DMS153 (cell line): ENCODE measurements at regions not wholly inside any gene's neighbourhood (a gene's known extent, or its start where the extent isn't known, plus 50 kb on each side); places are given as distances from the start of the nearest gene placed in this dataset.

Experiments used
- DNase-seq: peaks from one replicate; lab custom pipeline; 2025; lab: John Stamatoyannopoulos, UW

- DNase-seq: no peak
These were observed 678.8 kb downstream of the MCTP2 start for GRCh38 chr15:94910166-94910565.

DNA sequence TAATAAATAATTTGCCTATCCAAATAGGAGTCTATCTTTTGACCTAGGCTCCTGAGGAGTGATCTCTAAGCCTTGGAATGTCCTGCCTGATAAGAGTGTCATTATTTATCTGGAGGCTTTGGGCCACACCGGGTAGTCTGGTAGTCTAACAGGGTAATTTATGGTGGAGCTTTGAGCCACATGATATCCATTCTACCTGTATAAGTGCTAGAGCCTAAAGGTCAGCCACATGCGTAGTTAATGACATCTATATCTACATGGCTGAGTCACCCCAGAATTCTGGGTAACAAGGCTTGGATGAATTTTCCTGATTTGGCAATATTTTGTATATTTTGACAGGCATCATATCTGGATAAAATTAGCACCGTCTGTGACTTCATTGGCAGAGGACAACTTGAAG lies 681.4 kb downstream of the MCTP2 start:
- DNase-seq: no peak

- no peak for DNase-seq
These were observed 685.7 kb downstream of the MCTP2 start for GRCh38 chr15:94917068-94917467.

DNA sequence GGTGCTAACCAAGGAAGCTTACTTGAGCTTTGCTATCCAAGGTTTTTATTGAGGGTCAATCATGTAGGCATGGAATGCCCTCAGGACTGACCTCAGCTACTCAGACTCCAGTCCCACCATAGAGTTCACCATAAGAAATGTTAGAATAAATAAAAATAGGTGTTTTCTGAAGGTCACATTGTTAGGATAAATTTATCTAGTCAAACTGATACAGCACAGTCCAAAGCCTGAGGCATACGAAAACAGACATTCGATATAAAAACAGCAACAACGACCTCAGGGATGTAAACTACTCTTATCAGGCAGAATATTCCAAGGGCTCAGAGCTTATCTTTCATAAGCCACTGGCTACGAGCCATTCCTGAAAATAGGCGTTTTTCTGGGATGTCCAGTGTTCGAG lies 690.6 kb downstream of the MCTP2 start:
- DNase-seq: no peak

- DNase-seq: no peak
These were observed 692.7 kb downstream of the MCTP2 start for GRCh38 chr15:94924057-94924456.

DNA sequence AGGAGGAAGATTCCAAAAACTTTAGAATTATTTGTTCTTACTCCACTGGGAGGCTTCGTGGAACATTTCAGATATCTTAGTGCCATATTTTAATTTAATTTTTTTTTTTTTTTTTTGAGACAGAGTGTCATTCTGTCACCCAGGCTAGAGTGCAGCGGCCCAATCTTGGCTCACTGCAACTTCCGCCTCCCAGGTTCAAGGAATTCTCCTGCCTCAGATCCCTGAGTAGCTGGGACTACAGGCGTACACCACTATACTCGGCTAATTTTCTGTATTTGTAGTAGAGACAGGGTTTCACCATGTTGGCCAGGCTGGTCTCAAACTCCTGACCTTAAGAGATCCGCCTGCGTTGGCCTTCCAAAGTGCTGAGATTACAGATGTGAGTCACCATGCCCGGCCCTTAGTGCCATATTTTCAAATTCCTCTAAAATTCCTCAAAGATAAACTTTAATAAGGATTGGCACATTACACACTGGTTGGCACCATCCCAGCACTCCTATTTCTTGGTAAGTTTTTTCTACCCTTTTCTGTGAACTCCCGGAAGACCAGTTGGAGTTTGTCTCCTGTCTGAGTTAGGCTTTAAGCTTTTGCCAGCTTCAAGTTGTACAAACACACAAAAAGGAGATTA lies 693.7 kb downstream of the MCTP2 start:
- DNase-seq: no peak

DNA sequence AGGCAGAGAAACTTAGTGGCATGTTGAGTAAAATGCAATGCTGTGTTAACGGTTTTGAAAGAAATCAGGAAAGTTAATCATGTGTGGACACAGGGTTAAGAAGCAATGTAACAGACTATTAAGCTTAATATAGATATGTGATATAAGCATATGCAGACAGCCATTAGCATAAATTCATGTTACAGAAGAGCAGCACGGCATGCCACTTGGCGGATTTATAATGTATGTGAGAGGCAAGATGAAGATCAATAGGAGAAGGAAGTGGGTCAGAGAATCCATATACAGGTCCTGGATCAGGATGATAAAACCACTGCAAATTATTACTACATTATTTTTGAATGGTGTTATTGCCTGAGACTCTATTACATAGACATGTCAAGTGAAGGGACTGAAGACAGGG lies 694.3 kb downstream of the MCTP2 start:
- no peak for DNase-seq

- no peak for DNase-seq
These were observed 695.6 kb downstream of the MCTP2 start for GRCh38 chr15:94927003-94927402.

DNA sequence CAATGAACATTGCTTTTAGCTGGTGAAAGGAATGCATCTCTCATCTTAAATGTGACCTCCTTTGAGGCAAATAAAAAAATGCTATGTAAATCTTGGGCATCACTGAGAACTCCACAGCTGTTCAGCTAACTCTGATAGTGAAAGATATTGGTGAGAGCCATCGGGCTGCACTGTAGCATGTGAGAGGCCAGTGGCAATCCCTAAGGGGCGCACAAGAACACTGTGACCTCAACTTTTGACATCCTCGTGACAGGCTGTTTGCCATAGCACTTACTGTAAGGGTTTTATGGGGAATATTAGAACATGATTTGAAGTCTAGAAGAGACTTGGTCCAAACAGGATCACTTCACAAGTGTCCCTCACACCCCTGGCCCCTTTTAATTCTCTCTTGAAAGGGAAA lies 697.9 kb downstream of the MCTP2 start:
- no peak for DNase-seq

GRCh38 chr15:94930441-94930840 lies 699.1 kb downstream of the MCTP2 start:
- DNase-seq: no peak

GRCh38 chr15:94930960-94931359 lies 699.6 kb downstream of the MCTP2 start:
- no peak for DNase-seq

GRCh38 chr15:94934440-94934839 lies 703.1 kb downstream of the MCTP2 start:
- DNase-seq: no peak

GRCh38 chr15:94937242-94937641 lies 705.9 kb downstream of the MCTP2 start:
- no peak for DNase-seq

DNA sequence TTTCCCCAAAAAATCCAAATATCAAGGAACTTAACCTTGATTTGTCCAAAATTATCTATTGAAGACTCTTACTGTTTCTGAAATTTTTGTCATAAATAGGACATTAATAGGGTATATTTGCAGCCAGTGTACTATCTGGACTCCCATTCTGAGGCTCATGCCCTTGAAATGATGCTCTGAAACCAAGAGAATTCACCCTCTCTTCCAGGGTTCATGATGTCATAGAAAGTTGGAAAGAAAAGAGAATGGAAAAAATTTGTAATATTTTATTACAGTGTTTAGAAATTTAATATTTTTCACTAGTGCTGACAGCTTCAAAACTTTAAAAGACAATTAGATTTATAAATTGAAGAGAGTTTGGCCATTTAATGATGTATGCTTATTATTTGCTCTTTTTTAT lies 712.5 kb downstream of the MCTP2 start:
- no peak for DNase-seq

- DNase-seq: no peak
These were observed 720.2 kb downstream of the MCTP2 start for GRCh38 chr15:94951538-94951937.

GRCh38 chr15:94963953-94964352 lies 732.6 kb downstream of the MCTP2 start:
- DNase-seq: no peak

GRCh38 chr15:94965593-94965992 lies 734.2 kb downstream of the MCTP2 start:
- no peak for DNase-seq

DNA sequence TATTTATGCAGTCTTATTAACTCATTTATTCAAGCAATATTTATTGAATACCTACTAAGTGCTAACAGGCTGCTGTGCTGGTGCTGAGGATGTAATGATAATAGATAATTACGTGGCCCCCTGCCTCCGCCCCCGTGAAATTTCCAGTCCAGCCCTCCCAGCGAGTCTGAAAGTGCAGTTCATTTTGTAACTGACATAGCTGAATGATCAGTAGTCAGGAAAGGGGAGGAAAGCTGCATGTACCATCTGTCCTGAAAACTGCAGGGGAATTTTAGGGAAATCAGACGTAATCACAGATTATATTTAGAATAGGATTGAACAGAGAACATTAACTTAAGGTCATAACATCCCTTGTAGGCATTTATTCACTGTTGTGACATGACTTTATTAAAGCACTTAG lies 736.8 kb downstream of the MCTP2 start:
- DNase-seq: no peak

GRCh38 chr15:94970096-94970495 lies 738.7 kb downstream of the MCTP2 start:
- no peak for DNase-seq

DNA sequence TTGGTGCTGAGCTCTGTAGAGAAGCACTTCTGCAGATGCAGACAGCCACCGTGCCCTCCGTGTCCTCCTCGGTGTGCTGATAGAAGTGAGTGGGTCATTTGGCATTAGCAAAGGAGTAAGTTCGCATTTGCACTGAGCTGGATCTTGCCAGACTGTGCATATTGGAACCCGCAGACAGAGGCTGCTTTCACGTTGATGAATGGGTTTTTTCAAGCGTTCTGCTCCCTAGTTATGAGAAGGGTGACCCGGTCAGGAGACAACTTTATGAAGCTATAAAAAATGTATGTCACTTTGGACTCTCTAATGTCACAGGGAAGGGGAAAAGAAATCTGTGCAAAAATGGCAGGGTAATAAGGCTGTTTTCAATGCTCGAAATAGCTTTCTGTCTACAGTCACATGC lies 739.4 kb downstream of the MCTP2 start:
- no peak for DNase-seq

GRCh38 chr15:94972314-94972713 lies 741.0 kb downstream of the MCTP2 start:
- DNase-seq: no peak

GRCh38 chr15:94987085-94987484 lies 755.7 kb downstream of the MCTP2 start:
- no peak for DNase-seq

GRCh38 chr15:94991718-94992117 lies 760.4 kb downstream of the MCTP2 start:
- DNase-seq: no peak

DNA sequence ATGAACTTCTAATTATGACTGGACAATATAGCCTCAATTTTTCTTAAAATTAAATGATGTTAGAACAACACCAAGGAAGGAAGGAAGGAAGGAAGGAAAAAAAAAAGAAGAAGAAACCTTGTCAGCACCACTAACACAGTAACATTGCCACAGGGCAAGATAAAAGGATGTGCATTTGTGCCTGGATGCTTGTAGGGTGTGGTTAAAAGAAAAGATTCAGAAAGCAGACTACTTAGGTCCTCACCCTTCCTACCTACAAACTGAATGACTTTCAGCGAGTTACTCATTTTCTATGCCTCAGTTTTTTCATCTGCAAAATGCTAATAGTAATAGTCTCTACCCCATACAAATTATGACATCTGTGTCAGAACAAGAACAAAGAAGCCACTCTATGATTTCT lies 778.3 kb downstream of the MCTP2 start:
- no peak for DNase-seq

DNA sequence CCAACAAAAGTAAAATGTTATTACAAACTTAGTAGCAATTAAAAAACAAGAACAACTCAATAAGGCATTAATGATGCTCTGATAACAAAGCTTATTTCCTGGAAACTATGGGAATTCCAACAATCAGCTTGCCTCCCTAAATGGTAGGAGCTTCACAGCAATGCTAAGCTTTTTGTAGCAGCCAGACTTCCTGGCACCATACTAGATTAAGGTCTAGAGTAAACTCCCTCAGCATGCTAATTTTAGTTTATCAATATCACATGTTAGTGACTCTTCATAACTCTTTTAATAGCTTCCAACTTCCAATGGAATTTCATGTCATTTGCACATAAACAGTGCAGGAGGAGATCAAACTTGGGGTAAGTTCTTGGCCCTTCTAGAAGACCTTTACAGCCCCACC lies 782.0 kb downstream of the MCTP2 start:
- DNase-seq: no peak
